ENCODE measurements at regions not wholly inside any gene's neighbourhood (a gene's known extent, or its start where the extent isn't known, plus 50 kb on each side); places are given as distances from the start of the nearest gene placed in this dataset.
"Not testable (repeated sequence)": the region's sequence is repeated elsewhere in the genome, so short reads cannot be mapped to it uniquely, and the experiment has no call there.

- no peak for DNase-seq
Measured at GRCh38 chr10:65235266-65235665, 1690.6 kb upstream of the LRRTM3 start.

GRCh38 chr10:65235846-65236245, 1690.0 kb upstream of the LRRTM3 start:
- no peak for DNase-seq

GRCh38 chr10:65265451-65265954, 1660.3 kb upstream of the LRRTM3 start:
- no peak for DNase-seq

GRCh38 chr10:65269551-65269950, 1656.3 kb upstream of the LRRTM3 start:
- not testable (repeated sequence) for DNase-seq

GRCh38 chr10:65270969-65271368, 1654.9 kb upstream of the LRRTM3 start:
- no peak for DNase-seq

- DNase-seq: no peak
Measured at GRCh38 chr10:65273115-65273514, 1652.7 kb upstream of the LRRTM3 start.

- no peak for DNase-seq
Measured at GRCh38 chr10:65275296-65275695, 1650.5 kb upstream of the LRRTM3 start.

- no peak for DNase-seq
Measured at GRCh38 chr10:65284495-65285041, 1641.3 kb upstream of the LRRTM3 start.

GRCh38 chr10:65285726-65286125, 1640.1 kb upstream of the LRRTM3 start:
- not testable (repeated sequence) for DNase-seq

GRCh38 chr10:65291286-65291685, 1634.5 kb upstream of the LRRTM3 start:
- DNase-seq: no peak

GRCh38 chr10:65292551-65292950, 1633.3 kb upstream of the LRRTM3 start:
- DNase-seq: no peak

GRCh38 chr10:65294329-65294728, 1631.5 kb upstream of the LRRTM3 start:
- DNase-seq: no peak

GRCh38 chr10:65301181-65301580, 1624.7 kb upstream of the LRRTM3 start:
- DNase-seq: no peak

- DNase-seq: no peak
Measured at GRCh38 chr10:65306201-65306600, 1619.6 kb upstream of the LRRTM3 start.

GRCh38 chr10:65312876-65313275, 1613.0 kb upstream of the LRRTM3 start:
- DNase-seq: no peak

- DNase-seq: no peak
Measured at GRCh38 chr10:65313406-65313805, 1612.4 kb upstream of the LRRTM3 start.

- no peak for DNase-seq
Measured at GRCh38 chr10:65314253-65314652, 1611.6 kb upstream of the LRRTM3 start.

GRCh38 chr10:65319493-65319892, 1606.3 kb upstream of the LRRTM3 start:
- DNase-seq: no peak

GRCh38 chr10:65320236-65321026, 1605.4 kb upstream of the LRRTM3 start:
- no peak for DNase-seq

- DNase-seq: no peak
Measured at GRCh38 chr10:65323802-65324201, 1602.0 kb upstream of the LRRTM3 start.

- DNase-seq: no peak
Measured at GRCh38 chr10:65325913-65326312, 1599.9 kb upstream of the LRRTM3 start.

- no peak for DNase-seq
Measured at GRCh38 chr10:65328486-65328885, 1597.3 kb upstream of the LRRTM3 start.

GRCh38 chr10:65335311-65335710, 1590.5 kb upstream of the LRRTM3 start:
- no peak for DNase-seq

- no peak for DNase-seq
Measured at GRCh38 chr10:65340340-65340739, 1585.5 kb upstream of the LRRTM3 start.
